ENCODE measurements at regions not wholly inside any gene's neighbourhood (a gene's known extent, or its start where the extent isn't known, plus 50 kb on each side); places are given as distances from the start of the nearest gene placed in this dataset.
"Not testable (repeated sequence)": the region's sequence is repeated elsewhere in the genome, so short reads cannot be mapped to it uniquely, and the experiment has no call there.

DNA sequence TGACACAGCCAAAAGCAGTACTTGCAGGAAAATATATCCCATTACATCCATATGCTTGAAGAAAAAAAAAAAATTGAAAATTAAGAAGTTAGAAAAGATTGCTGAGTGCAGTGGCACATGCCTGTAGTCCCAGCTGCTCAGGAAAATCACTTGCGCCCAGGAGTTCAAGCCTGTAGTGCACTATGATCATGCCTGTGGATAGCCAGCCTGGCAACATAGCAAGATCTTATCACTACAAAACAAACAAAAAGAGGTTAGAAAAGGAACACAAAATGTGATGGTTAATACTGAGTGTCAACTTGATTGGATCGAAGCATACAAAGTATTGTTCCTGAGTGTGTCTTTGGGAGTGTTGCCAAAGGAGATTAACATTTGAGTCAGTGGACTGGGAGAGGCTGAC, 361.9 kb downstream of the NYAP2 start:
- WGBS, 2 donors = 91 to 92% methylated on average over 2 of the region's 2 CpGs
- Histone ChIP-seq H3K4me1 (no peaks in the 10 kb centered on the region), H3K27me3 (no peaks in the 10 kb centered on the region), H3K27ac (no peak overlapping the region), H3K9me3 (no peaks in the 10 kb centered on the region), H3K36me3 (no peaks in the 10 kb centered on the region), H3K4me3 (replicated peaks in 1 of 3) (no peak overlapping the region)
- DNase-seq = no peak
- no peak for TF ChIP-seq POLR2A (IDR thresholded peaks at IDR 0.05)
- intact Hi-C loops (cut with DNase I) = no loop called here

DNA sequence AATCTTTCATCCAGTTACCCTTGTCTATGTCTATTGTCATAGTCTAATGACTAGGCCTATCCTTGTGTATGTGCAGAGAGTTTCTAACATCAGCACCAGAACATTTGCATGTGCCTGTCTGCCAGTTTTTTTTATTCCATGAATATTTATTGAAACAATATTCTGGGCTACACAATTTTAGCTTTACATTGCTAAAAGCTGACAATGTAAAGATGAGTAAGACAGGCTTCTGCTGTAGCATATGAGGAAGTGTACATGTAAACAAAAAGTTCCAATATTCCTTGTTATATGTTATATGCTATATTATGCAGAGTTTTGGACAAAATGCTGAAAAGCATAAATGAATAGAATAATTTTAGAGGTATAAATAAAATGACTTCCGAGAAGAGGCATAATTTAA, 357.7 kb downstream of the NYAP2 start:
- H3K27ac ChIP-seq = no peak overlapping the region

DNA sequence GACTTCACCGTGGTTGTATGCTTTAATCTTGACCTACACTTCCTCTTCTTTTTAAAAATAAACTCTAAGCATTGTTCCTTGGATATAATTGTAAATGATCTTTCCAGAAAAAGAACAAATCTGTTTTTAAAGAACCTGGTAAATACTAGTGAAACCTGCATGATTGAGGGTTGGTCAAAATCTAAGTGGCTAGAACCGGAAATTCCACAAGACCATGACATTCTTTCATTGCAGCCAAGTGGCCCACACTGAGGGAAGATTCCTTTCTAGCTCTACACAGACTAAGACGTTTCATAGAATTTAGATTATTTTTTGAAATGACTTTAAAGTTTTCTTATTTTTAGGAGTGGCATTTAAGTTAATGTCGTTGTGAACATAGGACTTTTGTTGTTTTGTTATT, 356.7 kb downstream of the NYAP2 start:
- no peaks in the 10 kb centered on the region for H3K4me1 ChIP-seq
- no peaks in the 10 kb centered on the region for H3K9me3 ChIP-seq
- TF ChIP-seq, protein P1, sequence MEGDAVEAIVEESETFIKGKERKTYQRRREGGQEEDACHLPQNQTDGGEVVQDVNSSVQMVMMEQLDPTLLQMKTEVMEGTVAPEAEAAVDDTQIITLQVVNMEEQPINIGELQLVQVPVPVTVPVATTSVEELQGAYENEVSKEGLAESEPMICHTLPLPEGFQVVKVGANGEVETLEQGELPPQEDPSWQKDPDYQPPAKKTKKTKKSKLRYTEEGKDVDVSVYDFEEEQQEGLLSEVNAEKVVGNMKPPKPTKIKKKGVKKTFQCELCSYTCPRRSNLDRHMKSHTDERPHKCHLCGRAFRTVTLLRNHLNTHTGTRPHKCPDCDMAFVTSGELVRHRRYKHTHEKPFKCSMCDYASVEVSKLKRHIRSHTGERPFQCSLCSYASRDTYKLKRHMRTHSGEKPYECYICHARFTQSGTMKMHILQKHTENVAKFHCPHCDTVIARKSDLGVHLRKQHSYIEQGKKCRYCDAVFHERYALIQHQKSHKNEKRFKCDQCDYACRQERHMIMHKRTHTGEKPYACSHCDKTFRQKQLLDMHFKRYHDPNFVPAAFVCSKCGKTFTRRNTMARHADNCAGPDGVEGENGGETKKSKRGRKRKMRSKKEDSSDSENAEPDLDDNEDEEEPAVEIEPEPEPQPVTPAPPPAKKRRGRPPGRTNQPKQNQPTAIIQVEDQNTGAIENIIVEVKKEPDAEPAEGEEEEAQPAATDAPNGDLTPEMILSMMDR (IDR thresholded peaks at IDR 0.05) = no peak
- no peak for TF ChIP-seq POLR2A (IDR thresholded peaks at IDR 0.05)
- intact Hi-C loops (cut with DNase I) = no loop called here
- H3K27me3 ChIP-seq = no peaks in the 10 kb centered on the region
- no peaks in the 10 kb centered on the region for H3K36me3 ChIP-seq
- 40 to 51% methylated on average over 4 of the region's 4 CpGs for WGBS, 2 donors
- H3K27ac ChIP-seq = peak overlapping the region in 1 of 3 donors; percentile 31
- H3K4me3 ChIP-seq (replicated peaks in 1 of 3) = no peak overlapping the region
- peak; percentile 23 to 47 for DNase-seq

More for the DNA sequence above, 357.7 kb downstream of the NYAP2 start:
- no peak overlapping the region for H3K4me3 ChIP-seq (replicated peaks in 1 of 3)
- no peak for DNase-seq
- 92 to 98% methylated on average over 1 of the region's 1 CpG for WGBS, 2 donors
- no peaks in the 10 kb centered on the region for H3K27me3 ChIP-seq
- H3K4me1 ChIP-seq = no peaks in the 10 kb centered on the region
- intact Hi-C loops (cut with DNase I) = no loop called here
- H3K36me3 ChIP-seq = no peaks in the 10 kb centered on the region
- TF ChIP-seq, protein P1 (IDR thresholded peaks at IDR 0.05) = no peak
- no peak for TF ChIP-seq POLR2A (IDR thresholded peaks at IDR 0.05)
- H3K9me3 ChIP-seq = no peaks in the 10 kb centered on the region

DNA sequence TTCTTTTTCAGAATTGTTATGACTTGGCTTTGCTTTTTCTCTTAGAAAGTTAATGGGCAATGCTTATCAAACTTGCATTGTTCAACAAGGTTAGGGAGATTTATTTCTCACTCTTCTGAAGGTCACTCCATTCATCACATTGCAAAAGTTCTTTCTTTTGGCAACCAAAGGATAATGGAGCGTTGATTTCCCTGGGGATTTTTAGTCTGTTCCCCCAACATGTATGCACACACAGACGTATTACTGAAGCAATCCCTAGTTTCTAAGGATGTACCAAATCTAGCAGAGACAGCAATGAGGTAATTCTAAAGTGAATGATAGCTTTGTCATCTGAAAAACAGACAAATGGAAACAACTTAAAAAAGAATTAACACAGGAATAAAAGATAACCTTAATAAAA, 349.1 kb downstream of the NYAP2 start:
- Histone ChIP-seq H3K27me3 (no peaks in the 10 kb centered on the region), H3K4me3 (replicated peaks in 1 of 3) (no peak overlapping the region), H3K36me3 (no peaks in the 10 kb centered on the region), H3K27ac (no peak overlapping the region), H3K4me1 (no peaks in the 10 kb centered on the region), H3K9me3 (no peaks in the 10 kb centered on the region)
- DNase-seq = no peak
- TF ChIP-seq, protein P1 (IDR thresholded peaks at IDR 0.05) = no peak
- no peak for TF ChIP-seq POLR2A (IDR thresholded peaks at IDR 0.05)
- WGBS, 2 donors = 79 to 83% methylated on average over 2 of the region's 2 CpGs
- intact Hi-C loops (cut with DNase I) = no loop called here

DNA sequence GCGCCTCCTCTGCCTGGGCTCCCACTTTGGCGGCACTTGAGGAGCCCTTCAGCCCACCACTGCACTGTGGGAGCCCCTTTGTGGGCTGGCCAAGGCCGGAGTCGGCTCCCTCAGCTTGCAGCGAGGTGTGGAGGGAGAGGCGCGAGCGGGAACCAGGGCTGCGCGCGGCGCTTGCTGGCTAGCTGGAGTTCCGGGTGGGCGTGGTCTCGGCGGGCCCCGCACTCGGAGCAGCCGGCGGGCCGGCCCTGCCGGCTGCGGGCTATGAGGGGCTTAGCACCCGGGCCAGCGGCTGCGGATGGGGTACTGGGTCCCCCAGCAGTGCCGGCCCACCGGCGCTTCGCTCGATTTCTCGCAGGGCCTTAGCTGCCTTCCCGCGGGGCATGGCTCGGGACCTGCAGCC, 344.5 kb downstream of the NYAP2 start:
- DNase-seq; H3K4me1 ChIP-seq; H3K27ac ChIP-seq; H3K9me3 ChIP-seq; intact Hi-C loops (cut with DNase I); H3K36me3 ChIP-seq; H3K4me3 ChIP-seq (replicated peaks in 1 of 3); H3K27me3 ChIP-seq: not testable (repeated sequence)
- WGBS, 2 donors = 96 to 98% methylated on average over 9 to 21 of the region's 35 CpGs

DNA sequence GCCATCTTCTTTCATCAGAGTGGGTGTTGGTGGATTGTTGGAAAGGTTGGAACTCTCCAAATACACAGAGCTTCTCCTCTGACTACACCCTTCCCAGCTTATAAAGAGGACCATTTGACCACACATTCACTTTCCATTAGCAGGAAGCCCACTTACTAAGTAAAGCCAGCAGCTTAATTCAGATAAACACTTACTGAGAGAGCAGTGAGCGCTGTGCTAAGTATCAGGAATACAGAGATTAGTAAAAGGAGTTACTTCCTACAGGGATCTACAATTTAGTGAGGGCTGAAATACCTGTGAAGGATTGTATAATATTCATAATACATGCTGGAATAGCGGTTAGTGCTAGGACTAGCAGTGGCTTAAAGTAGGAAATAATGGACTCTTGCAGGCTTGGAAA, 343.0 kb downstream of the NYAP2 start:
- Histone ChIP-seq H3K4me1 (no peaks in the 10 kb centered on the region), H3K27ac (no peak overlapping the region), H3K36me3 (no peaks in the 10 kb centered on the region), H3K4me3 (replicated peaks in 1 of 3) (no peak overlapping the region), H3K9me3 (no peaks in the 10 kb centered on the region), H3K27me3 (no peaks in the 10 kb centered on the region)
- WGBS, 2 donors = 93 to 96% methylated on average over 2 of the region's 2 CpGs
- intact Hi-C loops (cut with DNase I) = no loop called here
- TF ChIP-seq POLR2A (IDR thresholded peaks at IDR 0.05) = no peak
- TF ChIP-seq, protein P1 (IDR thresholded peaks at IDR 0.05) = no peak
- no peak for DNase-seq
